ENCODE measurements at regions not wholly inside any gene's neighbourhood (a gene's known extent, or its start where the extent isn't known, plus 50 kb on each side); places are given as distances from the start of the nearest gene placed in this dataset.

DNA sequence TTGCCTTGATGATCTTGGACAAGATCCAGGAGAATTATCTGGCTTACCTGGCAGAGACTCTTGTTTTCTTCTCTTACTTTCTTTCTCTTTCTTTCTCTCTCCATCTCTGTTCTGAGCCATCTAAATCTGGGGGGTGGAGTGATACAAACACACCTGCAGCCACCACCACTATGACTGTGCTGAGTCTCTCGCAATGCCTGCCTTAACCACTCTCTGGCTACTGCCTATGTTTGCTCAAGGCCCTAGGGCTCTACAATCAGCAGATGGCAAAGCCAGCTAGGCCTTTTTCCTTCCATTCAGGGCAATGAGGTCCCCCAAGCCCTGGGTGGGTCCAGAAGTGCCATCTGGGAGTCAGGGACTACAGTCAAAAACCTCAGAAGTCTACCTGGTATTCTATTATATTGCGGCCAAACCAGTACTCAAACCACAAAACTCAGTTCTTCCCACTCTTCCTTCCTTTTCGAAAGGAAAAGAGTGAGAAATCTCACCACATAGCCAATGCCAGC lies 978.9 kb upstream of the NXPH2 start:
- TF ChIP-seq EZH2 (IDR thresholded peaks at IDR 0.05; ENCODE audit: borderline replicate concordance, low read length), result no peak
- TF ChIP-seq, protein P1, sequence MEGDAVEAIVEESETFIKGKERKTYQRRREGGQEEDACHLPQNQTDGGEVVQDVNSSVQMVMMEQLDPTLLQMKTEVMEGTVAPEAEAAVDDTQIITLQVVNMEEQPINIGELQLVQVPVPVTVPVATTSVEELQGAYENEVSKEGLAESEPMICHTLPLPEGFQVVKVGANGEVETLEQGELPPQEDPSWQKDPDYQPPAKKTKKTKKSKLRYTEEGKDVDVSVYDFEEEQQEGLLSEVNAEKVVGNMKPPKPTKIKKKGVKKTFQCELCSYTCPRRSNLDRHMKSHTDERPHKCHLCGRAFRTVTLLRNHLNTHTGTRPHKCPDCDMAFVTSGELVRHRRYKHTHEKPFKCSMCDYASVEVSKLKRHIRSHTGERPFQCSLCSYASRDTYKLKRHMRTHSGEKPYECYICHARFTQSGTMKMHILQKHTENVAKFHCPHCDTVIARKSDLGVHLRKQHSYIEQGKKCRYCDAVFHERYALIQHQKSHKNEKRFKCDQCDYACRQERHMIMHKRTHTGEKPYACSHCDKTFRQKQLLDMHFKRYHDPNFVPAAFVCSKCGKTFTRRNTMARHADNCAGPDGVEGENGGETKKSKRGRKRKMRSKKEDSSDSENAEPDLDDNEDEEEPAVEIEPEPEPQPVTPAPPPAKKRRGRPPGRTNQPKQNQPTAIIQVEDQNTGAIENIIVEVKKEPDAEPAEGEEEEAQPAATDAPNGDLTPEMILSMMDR (IDR thresholded peaks at IDR 0.05; ENCODE audit: low read length), result no peak

All from OCI-LY1 (cell line).